GM12865 (cell line): ENCODE measurements at regions not wholly inside any gene's neighbourhood (a gene's known extent, or its start where the extent isn't known, plus 50 kb on each side); places are given as distances from the start of the nearest gene placed in this dataset.
"Not testable (repeated sequence)": the region's sequence is repeated elsewhere in the genome, so short reads cannot be mapped to it uniquely, and the experiment has no call there.

ENCODE experiments used
- DNase-seq: peaks from one replicate; pipeline ENCODE4 v3.0.0; 2010; ENCODE audit warnings: low read depth
- H3K4me3 ChIP-seq: 2 replicates; pipeline ENCODE4 v1.5.1; 2011; ENCODE audit warnings: mild to moderate bottlenecking, low read depth, low read length, control low read depth
- CTCF ChIP-seq: IDR thresholded peaks from 2 replicates; pipeline ENCODE4 v1.5.1; 2011; ENCODE audit warnings: low read length, control low read depth, low read depth, inconsistent platforms; ENCODE audit not compliant: insufficient read depth; ENCODE audit errors: missing control alignments

- H3K4me3 ChIP-seq = no peak overlapping the region
- DNase-seq = no peak
- TF ChIP-seq CTCF = no peak
These were observed 117.1 kb downstream of the FAM53A start for GRCh38 chr4:1566838-1567518.

GRCh38 chr4:1566301-1566837 is 117.7 kb downstream of the FAM53A start:
- not testable (repeated sequence) for H3K4me3 ChIP-seq, DNase-seq

GRCh38 chr4:1565598-1566295 is 118.4 kb downstream of the FAM53A start:
- TF ChIP-seq CTCF = no peak
- no peak overlapping the region for H3K4me3 ChIP-seq
- DNase-seq = no peak

- no peak for DNase-seq
- no peak for TF ChIP-seq CTCF
- no peak overlapping the region for H3K4me3 ChIP-seq
These were observed 119.4 kb downstream of the FAM53A start for GRCh38 chr4:1564535-1565375.

- DNase-seq = no peak
- no peak for TF ChIP-seq CTCF
- no peak overlapping the region for H3K4me3 ChIP-seq
These were observed 120.2 kb downstream of the FAM53A start for GRCh38 chr4:1563768-1564485.

GRCh38 chr4:1563241-1563640 is 120.9 kb downstream of the FAM53A start:
- no peak for DNase-seq
- TF ChIP-seq CTCF = no peak

GRCh38 chr4:1562771-1563170 is 121.3 kb downstream of the FAM53A start:
- DNase-seq = no peak
- H3K4me3 ChIP-seq = no peak overlapping the region
- no peak for TF ChIP-seq CTCF

More at GRCh38 chr4:1563241-1563640, 120.9 kb downstream of the FAM53A start:
- H3K4me3 ChIP-seq = no peak overlapping the region
